SIG-M5 (cell line): ENCODE measurements at regions not wholly inside any gene's neighbourhood (a gene's known extent, or its start where the extent isn't known, plus 50 kb on each side); places are given as distances from the start of the nearest gene placed in this dataset.
A peak's percentile ranks its signal among the peaks of the same experiment; 100 is the strongest.
"Not testable (repeated sequence)": the region's sequence is repeated elsewhere in the genome, so short reads cannot be mapped to it uniquely, and the experiment has no call there.

ENCODE experiments used
- DNase-seq: peaks from one replicate; lab custom pipeline; 2025; lab: John Stamatoyannopoulos, UW

DNA sequence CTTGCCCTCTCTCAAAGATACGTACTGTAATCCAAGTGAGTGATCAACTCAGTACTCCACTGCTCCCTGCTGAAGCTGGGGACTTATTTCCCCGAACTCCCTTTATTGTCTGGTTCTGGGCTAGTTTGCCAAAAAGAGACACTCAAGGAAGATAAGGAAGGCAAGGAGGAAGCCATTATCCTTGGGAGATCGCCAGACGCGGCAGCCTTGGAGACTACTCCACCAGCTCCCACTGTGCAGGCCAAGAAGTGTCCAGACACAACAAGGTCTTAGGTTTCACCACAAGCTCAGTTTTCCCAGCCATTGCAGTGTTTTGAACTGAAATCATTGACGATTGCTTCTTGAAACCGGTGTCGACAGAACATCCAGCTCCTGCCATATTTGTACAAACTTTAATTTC is 439.6 kb upstream of the UBE2E3 start:
- DNase-seq, result no peak

DNA sequence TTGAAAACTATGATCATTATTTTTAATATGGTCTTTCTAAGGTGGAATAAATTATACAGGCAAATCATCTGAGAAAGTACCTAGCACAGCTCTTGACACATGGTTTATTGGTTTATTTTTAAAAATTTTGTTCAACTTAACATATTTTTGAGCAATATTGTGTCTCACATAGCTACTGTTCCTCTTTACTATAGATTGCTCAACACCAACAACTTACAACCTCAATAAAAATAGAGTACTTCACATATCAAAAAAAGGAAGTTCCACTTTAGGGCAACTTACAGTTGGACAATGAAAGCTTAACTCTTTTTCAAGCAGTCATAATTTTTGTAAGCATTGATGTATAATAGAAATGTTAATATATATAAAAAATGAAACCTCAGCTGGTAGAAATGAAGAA is 440.9 kb upstream of the UBE2E3 start:
- DNase-seq, result peak; percentile 85

DNA sequence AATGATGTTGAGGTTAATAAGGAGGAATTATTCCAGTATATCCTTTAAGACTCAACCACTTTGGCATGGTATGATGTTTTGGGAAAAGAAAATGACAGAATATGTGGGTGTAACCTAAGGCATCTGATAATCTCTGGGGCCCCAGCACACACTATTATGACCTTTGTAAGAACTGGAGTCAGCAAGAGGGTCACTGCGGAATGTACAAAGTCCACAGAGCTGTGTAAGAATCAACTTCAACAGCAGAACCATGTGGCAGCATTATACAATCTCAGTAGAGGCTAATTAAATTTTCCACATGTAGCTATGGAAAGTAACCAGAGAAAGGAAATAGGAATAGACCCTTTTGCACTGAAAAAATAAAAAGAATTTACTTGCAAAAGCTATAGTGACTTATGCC is 445.1 kb upstream of the UBE2E3 start:
- no peak for DNase-seq

- not testable (repeated sequence) for DNase-seq
Measured at GRCh38 chr2:180531787-180532186, 448.6 kb upstream of the UBE2E3 start.

- DNase-seq, result no peak
Measured at GRCh38 chr2:180524499-180524898, 455.9 kb upstream of the UBE2E3 start.

DNA sequence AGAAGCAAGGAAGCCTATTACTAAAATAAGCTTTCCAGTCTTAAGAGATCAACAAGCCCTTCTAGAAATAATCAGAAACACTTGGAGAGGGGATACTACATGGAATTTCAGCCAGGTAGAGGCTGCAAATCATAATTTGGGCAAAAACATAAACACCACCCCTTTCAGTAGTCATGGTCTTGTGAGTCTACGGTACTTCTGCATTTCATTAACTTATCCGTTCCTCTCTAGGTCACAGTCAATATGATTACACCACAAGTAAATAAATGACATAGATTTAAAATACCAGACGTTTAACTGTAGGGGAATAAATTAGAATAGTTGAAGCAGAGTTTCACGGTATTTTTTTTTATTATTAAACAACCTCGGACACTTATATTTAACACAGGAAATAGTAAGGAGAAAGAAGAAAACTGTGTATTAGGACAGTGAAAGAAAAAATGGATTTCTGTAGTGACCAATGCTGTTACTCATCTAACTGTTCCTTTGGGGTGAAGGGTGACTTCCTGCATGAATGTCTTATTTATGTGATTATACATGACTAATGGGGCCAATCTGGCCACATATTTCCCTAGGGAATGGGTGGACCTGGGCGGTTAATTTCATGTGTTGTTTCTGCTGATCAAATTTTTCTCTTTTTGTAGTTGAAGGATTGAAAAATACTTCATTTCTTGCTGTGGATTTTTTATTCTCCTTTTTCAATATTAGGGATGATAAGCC is 456.6 kb upstream of the UBE2E3 start:
- no peak for DNase-seq

DNA sequence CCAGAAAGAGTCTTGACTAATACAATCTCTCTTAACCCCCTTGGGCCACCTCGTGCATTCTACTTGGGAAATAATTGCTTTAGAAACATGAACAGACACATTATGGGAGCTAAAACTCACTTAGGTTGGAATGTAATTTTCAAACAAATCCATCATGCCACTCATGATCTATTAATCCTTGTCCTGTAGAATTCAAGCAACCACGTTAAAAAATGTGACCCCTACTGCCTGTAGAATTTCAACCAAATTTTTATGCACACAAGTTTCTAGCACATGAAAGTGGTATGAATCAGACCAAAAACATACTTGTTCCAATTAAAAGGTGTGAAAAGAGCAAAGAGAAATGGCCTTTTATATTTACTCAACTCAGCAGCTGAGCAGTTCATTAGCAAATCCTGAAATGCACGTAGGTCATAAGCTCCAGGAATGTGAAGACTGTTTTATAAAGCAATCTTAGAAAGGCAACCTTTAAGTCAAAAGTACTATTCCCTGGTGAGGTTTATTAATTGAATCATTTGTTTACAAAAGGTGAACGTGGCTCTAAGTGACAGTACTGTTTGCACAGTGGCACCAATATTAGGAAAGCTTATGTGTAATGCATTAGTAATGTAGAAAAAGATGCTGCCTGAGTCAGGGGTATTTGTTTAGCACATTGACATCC is 459.4 kb upstream of the UBE2E3 start:
- DNase-seq, result no peak

DNA sequence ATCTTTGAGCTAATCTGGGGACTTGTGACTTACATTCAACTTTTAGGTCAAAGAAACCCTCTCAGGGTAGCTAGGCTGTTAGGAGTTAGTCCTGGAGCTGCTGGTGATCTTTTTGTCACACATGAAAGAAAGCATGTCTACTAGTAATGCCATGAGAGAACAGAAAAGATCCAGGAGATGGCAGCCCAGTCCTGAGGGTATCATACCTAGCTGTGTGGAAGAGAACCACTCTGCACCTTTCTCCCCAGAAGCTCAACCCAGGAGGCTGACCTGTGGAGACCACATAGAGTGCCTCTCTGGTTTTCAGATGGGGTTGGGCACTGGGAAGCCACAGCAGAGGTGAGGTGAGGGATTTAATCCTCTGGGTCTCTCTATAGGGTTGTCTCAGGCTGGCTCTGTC is 460.2 kb upstream of the UBE2E3 start:
- DNase-seq, result no peak

DNA sequence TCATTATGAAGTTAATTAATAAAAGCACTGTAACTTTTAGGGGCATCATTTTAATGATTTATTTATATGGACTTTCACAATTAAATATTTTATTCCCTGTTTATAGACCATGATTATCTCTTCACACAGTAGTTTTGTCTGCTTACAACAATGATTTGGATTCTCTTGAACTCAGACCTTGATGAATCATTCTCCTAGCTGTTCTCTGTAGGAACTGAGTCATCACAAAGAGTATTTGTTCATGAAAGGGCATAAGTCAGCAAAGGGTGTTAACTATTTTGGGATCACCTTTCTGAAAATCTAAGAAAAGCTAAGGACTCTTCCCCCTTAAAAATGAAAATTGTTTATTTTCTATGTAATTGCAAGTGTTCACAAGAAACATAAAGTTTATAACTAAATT is 461.1 kb upstream of the UBE2E3 start:
- no peak for DNase-seq

DNA sequence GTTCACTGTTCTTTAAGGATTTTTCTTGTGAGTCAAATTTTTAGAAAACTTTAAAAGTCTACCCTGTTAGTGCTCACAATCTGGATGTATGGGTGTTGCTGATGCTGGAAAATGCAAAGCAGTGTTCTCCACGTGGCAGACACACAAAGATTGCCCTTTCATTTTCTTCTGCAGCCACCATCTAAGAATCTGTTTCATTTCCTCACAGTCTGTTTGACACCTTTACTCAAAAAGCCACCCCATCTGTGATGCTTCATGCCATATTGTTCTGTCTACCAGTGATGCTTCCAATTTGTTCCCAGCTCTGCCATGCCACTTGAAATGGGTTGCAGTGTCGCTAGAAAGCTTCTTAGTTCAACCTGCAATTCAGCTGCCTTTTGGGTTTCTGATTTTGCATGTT is 464.2 kb upstream of the UBE2E3 start:
- DNase-seq, result no peak

GRCh38 chr2:180513389-180513788 is 467.0 kb upstream of the UBE2E3 start:
- DNase-seq, result no peak

DNA sequence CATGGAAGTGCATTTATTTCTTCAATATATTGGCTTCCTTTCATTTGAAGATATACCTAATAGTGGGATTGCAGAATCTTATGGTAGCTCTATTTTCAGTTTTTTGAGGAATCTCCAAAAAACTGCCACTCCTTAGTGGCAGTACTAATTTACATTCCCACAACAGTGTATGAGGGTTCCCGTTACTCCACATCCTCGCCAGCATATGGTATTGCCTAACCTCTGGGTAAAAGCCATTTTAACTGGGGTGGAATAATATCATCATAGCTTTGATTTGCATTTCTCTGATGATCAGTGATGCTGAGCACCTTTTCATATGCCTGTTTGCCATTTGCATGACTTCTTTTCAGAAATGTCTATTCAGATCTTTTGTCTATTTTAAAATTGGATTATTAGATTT is 471.9 kb upstream of the UBE2E3 start:
- no peak for DNase-seq

GRCh38 chr2:180507028-180507427 is 473.4 kb upstream of the UBE2E3 start:
- no peak for DNase-seq

GRCh38 chr2:180505203-180505602 is 475.2 kb upstream of the UBE2E3 start:
- no peak for DNase-seq

DNA sequence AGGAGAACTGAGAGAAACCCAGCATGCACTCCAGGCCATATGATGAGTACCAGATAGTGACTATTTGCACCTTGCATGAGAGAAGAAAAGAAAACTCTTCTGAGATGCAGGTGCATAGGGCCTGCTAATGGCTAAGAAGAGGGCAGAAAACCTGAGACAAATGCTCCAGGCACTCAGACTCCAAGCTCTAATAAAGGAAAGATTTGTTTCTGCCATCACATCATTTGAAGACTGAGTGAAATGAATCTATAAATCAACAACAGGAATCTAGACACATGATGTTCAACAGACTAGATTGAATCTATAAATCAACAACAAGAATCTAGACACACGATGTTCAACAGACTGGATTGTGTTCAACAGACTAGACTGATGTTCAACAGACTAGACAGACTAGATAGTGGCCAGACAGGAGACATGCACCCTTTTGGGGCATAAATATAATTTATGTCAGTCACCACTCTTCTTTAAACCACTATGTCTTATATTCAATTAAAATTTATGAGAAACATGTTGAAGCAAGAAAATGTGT is 482.7 kb upstream of the UBE2E3 start:
- DNase-seq, result no peak

DNA sequence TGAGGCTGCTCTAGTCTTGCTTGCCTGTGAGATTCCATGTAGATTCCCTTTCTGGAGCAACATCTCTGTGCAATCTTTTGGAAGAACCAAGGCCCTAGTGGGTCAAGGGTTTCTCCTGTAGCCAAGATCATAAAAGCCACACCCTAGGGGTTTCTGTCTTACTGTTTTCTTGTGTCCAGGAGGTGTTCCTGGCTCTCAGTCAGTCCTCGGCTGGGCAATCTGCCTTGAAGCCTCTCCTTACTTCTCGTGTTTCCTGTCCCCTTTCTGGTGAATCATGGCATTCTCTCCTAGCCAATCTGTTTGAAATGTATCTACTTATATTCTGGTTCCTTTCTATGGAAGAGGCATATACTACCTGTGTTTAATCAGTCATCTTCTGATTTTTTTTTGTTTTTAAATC is 484.8 kb upstream of the UBE2E3 start:
- DNase-seq, result no peak

DNA sequence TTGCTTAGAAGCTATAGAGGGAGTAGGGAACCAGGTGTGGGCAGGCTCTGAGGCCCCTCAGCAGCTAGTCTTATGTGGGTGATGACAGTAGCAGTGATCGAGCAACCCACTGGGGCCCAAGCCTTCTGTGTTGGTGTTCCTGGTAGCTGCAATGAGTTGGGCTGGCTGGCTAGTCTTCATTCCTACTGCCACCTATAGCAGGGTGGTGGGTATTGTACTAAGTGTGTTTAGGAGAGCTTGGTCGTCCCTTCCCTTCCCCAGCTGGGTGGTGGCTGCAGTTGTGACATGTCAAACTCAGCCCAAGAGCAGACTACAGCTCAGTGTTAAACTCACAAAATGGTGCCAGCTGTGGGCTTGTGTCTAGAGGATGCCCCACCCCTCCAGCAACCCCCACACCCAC is 486.1 kb upstream of the UBE2E3 start:
- no peak for DNase-seq

- DNase-seq, result no peak
Measured at GRCh38 chr2:180482696-180483095, 475.6 kb upstream of the CWC22 start.

DNA sequence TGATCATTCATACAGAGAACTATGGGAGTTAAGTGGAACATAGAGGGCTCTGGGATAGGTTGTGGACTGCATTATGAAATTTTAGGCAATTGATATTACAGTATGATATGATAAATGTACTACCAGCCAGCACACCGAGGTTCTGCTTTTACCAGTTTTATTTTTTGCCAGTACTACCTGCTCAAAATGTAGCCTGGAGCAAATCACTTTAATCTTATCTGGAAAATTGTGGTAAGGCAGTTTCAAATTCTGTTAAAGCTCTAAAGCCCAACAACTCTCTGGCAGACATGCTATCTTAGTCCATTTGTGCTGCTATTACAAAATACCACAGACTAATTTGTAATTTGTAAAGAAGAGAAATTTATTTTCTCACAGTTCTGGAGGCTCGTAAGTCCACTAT is 474.9 kb upstream of the CWC22 start:
- DNase-seq, result no peak

GRCh38 chr2:180478883-180479282 is 471.8 kb upstream of the CWC22 start:
- no peak for DNase-seq

- no peak for DNase-seq
Measured at GRCh38 chr2:180474716-180475115, 467.6 kb upstream of the CWC22 start.

GRCh38 chr2:180473456-180473855 is 466.4 kb upstream of the CWC22 start:
- DNase-seq, result no peak

- no peak for DNase-seq
Measured at GRCh38 chr2:180472133-180472532, 465.0 kb upstream of the CWC22 start.

GRCh38 chr2:180463608-180464007 is 456.5 kb upstream of the CWC22 start:
- no peak for DNase-seq
